Fibroblast of lung (primary cell): ENCODE measurements at regions not wholly inside any gene's neighbourhood (a gene's known extent, or its start where the extent isn't known, plus 50 kb on each side); places are given as distances from the start of the nearest gene placed in this dataset.

ENCODE experiments used
- DNase-seq, 2 donors: peaks; one replicate each; pipeline versions ENCODE4 v3.0.0 to v3.0.0-alpha.2; 2010; ENCODE audit warnings: low read depth in 2 of 2
- H2AFZ ChIP-seq: 2 replicates; pipeline ENCODE4 v1.5.1; 2012; ENCODE audit warnings: low read length, control low read depth, inconsistent platforms
- H3K27ac ChIP-seq: 2 replicates; pipeline ENCODE4 v1.5.1; 2011; ENCODE audit warnings: low read length, control low read depth; ENCODE audit not compliant: insufficient read depth
- H3K27me3 ChIP-seq: 2 replicates; pipeline ENCODE4 v1.5.1; 2011; ENCODE audit warnings: mild to moderate bottlenecking, low read length; ENCODE audit not compliant: control insufficient read depth, insufficient read depth
- H3K36me3 ChIP-seq: 2 replicates; pipeline ENCODE4 v1.5.1; 2011; ENCODE audit warnings: low read length; ENCODE audit not compliant: control insufficient read depth, insufficient read depth
- H3K4me1 ChIP-seq: 2 replicates; pipeline ENCODE4 v1.5.1; 2011; ENCODE audit warnings: low read length; ENCODE audit not compliant: control insufficient read depth, insufficient read depth; ENCODE audit errors: extremely low read depth
- H3K4me2 ChIP-seq: 2 replicates; pipeline ENCODE4 v1.5.1; 2011; ENCODE audit warnings: low read length, control low read depth; ENCODE audit not compliant: insufficient read depth; ENCODE audit errors: extremely low read depth
- H3K4me3 ChIP-seq, 4 experiments: fragments of 200-600 bp in 1 of 4; sonication (generic) in 1 of 4; replicated peaks in 1 of 4; 2 replicates each; pipeline ENCODE4 v1.5.1; 2011 to 2016; ENCODE audit warnings: low read length in 4 of 4, low read depth in 3 of 4, mild to moderate bottlenecking in 3 of 4, control low read depth in 2 of 4, inconsistent platforms in 1 of 4, mixed read lengths in 1 of 4; ENCODE audit not compliant: insufficient read depth in 1 of 4; ENCODE audit errors: control extremely low read depth in 1 of 4
- H3K79me2 ChIP-seq: 2 replicates; pipeline ENCODE4 v1.5.1; 2012; ENCODE audit warnings: mild to moderate bottlenecking, low read length, inconsistent platforms; ENCODE audit not compliant: control insufficient read depth, insufficient read depth
- H3K9ac ChIP-seq: 2 replicates; pipeline ENCODE4 v1.5.1; 2011; ENCODE audit warnings: mild to moderate bottlenecking, low read length, control low read depth; ENCODE audit not compliant: insufficient read depth
- H3K9me3 ChIP-seq: 2 replicates; pipeline ENCODE4 v1.5.1; 2012; ENCODE audit warnings: low read depth, low read length; ENCODE audit not compliant: control insufficient read depth, insufficient read depth
- H4K20me1 ChIP-seq: 2 replicates; pipeline ENCODE4 v1.5.1; 2011; ENCODE audit warnings: low read length; ENCODE audit not compliant: control insufficient read depth, insufficient read depth; ENCODE audit errors: extremely low read depth
- EZH2 ChIP-seq: IDR thresholded peaks from 2 replicates; pipeline ENCODE4 v1.5.1; 2012; ENCODE audit warnings: low read length, control low read depth, mild to moderate bottlenecking; ENCODE audit errors: missing control alignments
- TF ChIP-seq, protein P1 (sequence below), 2 donors: IDR thresholded peaks in 1 of 2; conservative IDR thresholded peaks in 1 of 2; 1 replicate in 1 of 2; 2 replicates in 1 of 2; pipeline ENCODE4 v1.5.1; 2011 to 2012; ENCODE audit warnings: low read length in 2 of 2, control low read depth in 1 of 2, inconsistent platforms in 1 of 2, low read depth in 1 of 2, mild to moderate bottlenecking in 1 of 2

DNA sequence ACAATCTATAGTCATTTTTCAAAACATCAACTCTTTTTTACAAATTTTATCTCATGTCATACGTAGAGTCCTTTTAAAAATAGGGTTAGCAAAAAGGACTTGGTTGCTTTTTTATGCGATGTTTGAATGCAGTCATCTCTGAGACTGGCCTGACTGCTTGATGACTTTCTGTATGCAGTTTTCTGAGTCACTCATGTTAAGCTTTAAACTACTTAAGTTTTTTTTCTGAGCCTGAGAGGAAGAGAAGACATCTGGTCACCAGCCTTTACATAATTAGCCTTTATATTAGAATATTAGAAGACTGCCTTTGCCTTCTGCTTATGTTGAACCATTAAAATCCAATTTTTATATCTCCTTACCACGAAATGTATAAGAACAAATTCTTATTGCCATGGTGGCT, 834.4 kb upstream of the MBL2 start:
- H3K4me1 ChIP-seq = no peaks in the 10 kb centered on the region
- no peak overlapping the region for H3K4me3 ChIP-seq
- no peaks in the 10 kb centered on the region for H3K36me3 ChIP-seq
- H2AFZ ChIP-seq = no peak overlapping the region
- no peaks in the 10 kb centered on the region for H3K79me2 ChIP-seq
- peak in 1 of 2 donors; percentile 29 for DNase-seq
- H3K9me3 ChIP-seq = no peaks in the 10 kb centered on the region
- no peaks in the 10 kb centered on the region for H4K20me1 ChIP-seq
- TF ChIP-seq, protein P1, sequence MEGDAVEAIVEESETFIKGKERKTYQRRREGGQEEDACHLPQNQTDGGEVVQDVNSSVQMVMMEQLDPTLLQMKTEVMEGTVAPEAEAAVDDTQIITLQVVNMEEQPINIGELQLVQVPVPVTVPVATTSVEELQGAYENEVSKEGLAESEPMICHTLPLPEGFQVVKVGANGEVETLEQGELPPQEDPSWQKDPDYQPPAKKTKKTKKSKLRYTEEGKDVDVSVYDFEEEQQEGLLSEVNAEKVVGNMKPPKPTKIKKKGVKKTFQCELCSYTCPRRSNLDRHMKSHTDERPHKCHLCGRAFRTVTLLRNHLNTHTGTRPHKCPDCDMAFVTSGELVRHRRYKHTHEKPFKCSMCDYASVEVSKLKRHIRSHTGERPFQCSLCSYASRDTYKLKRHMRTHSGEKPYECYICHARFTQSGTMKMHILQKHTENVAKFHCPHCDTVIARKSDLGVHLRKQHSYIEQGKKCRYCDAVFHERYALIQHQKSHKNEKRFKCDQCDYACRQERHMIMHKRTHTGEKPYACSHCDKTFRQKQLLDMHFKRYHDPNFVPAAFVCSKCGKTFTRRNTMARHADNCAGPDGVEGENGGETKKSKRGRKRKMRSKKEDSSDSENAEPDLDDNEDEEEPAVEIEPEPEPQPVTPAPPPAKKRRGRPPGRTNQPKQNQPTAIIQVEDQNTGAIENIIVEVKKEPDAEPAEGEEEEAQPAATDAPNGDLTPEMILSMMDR (conservative IDR thresholded peaks at IDR 0.05 in 1 of 2, IDR thresholded peaks at IDR 0.05 in 1 of 2; ENCODE audit: low read depth in 1 of 2, low read length in 2 of 2) = no peak
- H3K9ac ChIP-seq = no peak overlapping the region
- no peaks in the 10 kb centered on the region for H3K27me3 ChIP-seq
- H3K4me2 ChIP-seq = no peak overlapping the region
- H3K27ac ChIP-seq = no peak overlapping the region

DNA sequence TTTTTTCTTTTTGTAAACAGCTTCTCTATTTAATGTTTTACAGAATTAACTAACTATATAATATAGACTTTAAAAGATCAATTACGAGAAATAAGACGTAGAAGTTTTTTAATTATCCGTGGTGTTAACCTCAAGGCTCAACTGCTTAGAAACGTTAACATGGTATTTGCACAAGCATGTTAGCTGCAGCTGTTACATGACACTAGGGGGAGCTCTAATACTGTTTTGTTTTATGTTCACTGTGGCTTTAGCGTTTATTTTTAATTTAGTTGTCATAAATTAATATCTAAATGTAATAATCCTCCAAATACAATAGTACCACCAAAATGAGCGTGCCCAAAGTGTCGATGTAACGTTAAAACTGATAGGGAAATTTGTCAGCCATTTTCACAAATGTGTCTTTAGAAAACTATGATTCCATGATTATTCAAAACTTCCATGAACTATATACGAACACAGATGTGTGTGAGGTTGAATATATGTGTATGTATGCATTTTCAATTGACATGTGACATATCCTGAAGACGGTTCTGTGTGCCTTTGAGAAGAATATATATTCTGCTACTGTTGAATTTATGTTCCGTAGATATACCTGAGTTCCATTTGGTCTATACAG, 828.8 kb upstream of the MBL2 start:
- H3K4me3 ChIP-seq = no peak overlapping the region
- H3K79me2 ChIP-seq = no peaks in the 10 kb centered on the region
- H3K4me2 ChIP-seq = no peak overlapping the region
- H3K9me3 ChIP-seq = no peaks in the 10 kb centered on the region
- no peak overlapping the region for H3K27ac ChIP-seq
- H3K36me3 ChIP-seq = no peaks in the 10 kb centered on the region
- no peaks in the 10 kb centered on the region for H3K27me3 ChIP-seq
- H2AFZ ChIP-seq = no peak overlapping the region
- H3K9ac ChIP-seq = no peak overlapping the region
- no peaks in the 10 kb centered on the region for H3K4me1 ChIP-seq
- H4K20me1 ChIP-seq = no peaks in the 10 kb centered on the region
- TF ChIP-seq, protein P1 (conservative IDR thresholded peaks at IDR 0.05 in 1 of 2, IDR thresholded peaks at IDR 0.05 in 1 of 2; ENCODE audit: low read depth in 1 of 2, low read length in 2 of 2) = peak; percentile 78 to 93
- no peak for TF ChIP-seq EZH2
- peak; percentile 20 to 70 for DNase-seq

DNA sequence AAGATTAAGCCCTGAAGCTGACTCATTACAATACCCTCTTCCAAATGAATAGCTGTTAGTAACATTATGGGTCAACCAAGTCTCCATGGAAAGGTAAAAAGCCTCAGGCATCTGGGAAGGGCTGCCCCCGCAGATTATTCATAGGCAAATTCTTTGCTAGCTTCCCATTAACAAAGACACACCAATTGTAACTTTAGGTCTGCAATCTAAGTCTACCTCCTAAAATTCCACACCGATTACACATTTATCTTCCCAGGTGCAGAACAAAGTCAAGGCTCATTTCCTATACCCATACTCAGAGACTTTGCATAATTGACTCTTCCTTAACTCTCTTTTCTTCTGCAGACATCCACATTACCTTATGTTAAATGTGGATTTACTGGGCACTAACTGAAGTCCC, 826.3 kb upstream of the MBL2 start:
- Histone ChIP-seq H2AFZ (no peak overlapping the region), H3K79me2 (no peaks in the 10 kb centered on the region)
- peak in 1 of 2 donors; percentile 62 for DNase-seq

More for the DNA sequence above, 826.3 kb upstream of the MBL2 start:
- H3K36me3 ChIP-seq = no peaks in the 10 kb centered on the region
- no peaks in the 10 kb centered on the region for H3K27me3 ChIP-seq
- TF ChIP-seq EZH2 = no peak
- TF ChIP-seq, protein P1 (conservative IDR thresholded peaks at IDR 0.05 in 1 of 2, IDR thresholded peaks at IDR 0.05 in 1 of 2; ENCODE audit: low read depth in 1 of 2, low read length in 2 of 2) = no peak
- no peaks in the 10 kb centered on the region for H3K9me3 ChIP-seq
- H3K4me2 ChIP-seq = no peak overlapping the region
- H3K4me3 ChIP-seq = no peak overlapping the region
- no peak overlapping the region for H3K27ac ChIP-seq
- no peaks in the 10 kb centered on the region for H3K4me1 ChIP-seq
- H3K9ac ChIP-seq = no peak overlapping the region
- H4K20me1 ChIP-seq = no peaks in the 10 kb centered on the region
